ENCODE measurements at regions not wholly inside any gene's neighbourhood (a gene's known extent, or its start where the extent isn't known, plus 50 kb on each side); places are given as distances from the start of the nearest gene placed in this dataset.

GRCh38 chr17:73840829-73841228 lies 196.6 kb upstream of the SDK2 start:
- Histone ChIP-seq H3K36me3 (ENCODE audit: control insufficient read depth in 2 of 2, extremely low read depth in 1 of 2, insufficient read depth in 1 of 2, low read length in 1 of 2) (no peaks in the 10 kb centered on the region), H3K27me3 (replicated peaks in 1 of 2; ENCODE audit: control insufficient read depth in 2 of 2, extremely low read depth in 1 of 2, insufficient read depth in 2 of 2, low read length in 1 of 2) (peaks cover 0 to 18% of the 10 kb centered on the region in 2 experiments), H3K27ac (ENCODE audit: low read length) (no peak overlapping the region), H3K9me3 (no peaks in the 10 kb centered on the region), H3K4me3 (ENCODE audit: control insufficient read depth in 1 of 2, extremely low read depth in 1 of 2, low read length in 1 of 2) (no peak overlapping the region), H3K4me1 (ENCODE audit: control insufficient read depth in 1 of 2, extremely low read depth in 1 of 2, insufficient read depth in 2 of 2, low read length in 2 of 2) (peaks cover 0 to 5% of the 10 kb centered on the region in 2 experiments)
- Mint-ChIP-seq H3K36me3 (no peaks in the 10 kb centered on the region), H3K27me3 (no peaks in the 10 kb centered on the region), H3K4me1 (peaks cover 12 to 25% (median 14%) of the 10 kb centered on the region in 3 donors), H3K9me3 (peaks cover 5 to 9% (median 6%) of the 10 kb centered on the region in 3 donors), H3K4me3 (no peak overlapping the region), H3K27ac (peak overlapping the region in 1 of 2 donors; percentile 64)
- DNase-seq (no peak), ATAC-seq (replicated peaks in 1 of 4) (no peak)
- POLR2A ChIA-PET = no interaction called here
- no CpG with 5 or more reads among the region's 1 CpG for WGBS (ENCODE audit: insufficient coverage)
- CTCF ChIA-PET = no interaction called here

GRCh38 chr17:73841431-73842060 lies 197.3 kb upstream of the SDK2 start:
- CTCF ChIA-PET = interaction anchor here in 1 of 2 donors (0.7 kb wide), 1 partner anchor 117 kb away, joined by 3 read pairs; no protein-coding TSS in a partner anchor
- H3K9me3 ChIP-seq = no peaks in the 10 kb centered on the region
- no peak overlapping the region for H3K27ac ChIP-seq (ENCODE audit: low read length)
- Mint-ChIP-seq H3K9me3 (peaks cover 5 to 8% (median 6%) of the 10 kb centered on the region in 3 donors), H3K36me3 (no peaks in the 10 kb centered on the region), H3K4me1 (peaks cover 7 to 17% (median 7%) of the 10 kb centered on the region in 3 donors), H3K4me3 (no peak overlapping the region), H3K27ac (no peak overlapping the region), H3K27me3 (no peaks in the 10 kb centered on the region)
- POLR2A ChIA-PET = no interaction called here
- ATAC-seq (replicated peaks in 1 of 4) (peak in 3 of 4 experiments; percentile 32 to 75 (median 51)), DNase-seq (peak in 10 of 35 experiments; percentile 7 to 49 (median 14))
- no peak overlapping the region for H3K4me3 ChIP-seq (ENCODE audit: control insufficient read depth in 1 of 2, extremely low read depth in 1 of 2, low read length in 1 of 2)
- H3K4me1 ChIP-seq (ENCODE audit: control insufficient read depth in 1 of 2, extremely low read depth in 1 of 2, insufficient read depth in 2 of 2, low read length in 2 of 2) = peaks cover 0 to 4% of the 10 kb centered on the region in 2 experiments
- WGBS (ENCODE audit: insufficient coverage) = no CpG with 5 or more reads among the region's 3 CpGs
- no peaks in the 10 kb centered on the region for H3K36me3 ChIP-seq (ENCODE audit: control insufficient read depth in 2 of 2, extremely low read depth in 1 of 2, insufficient read depth in 1 of 2, low read length in 1 of 2)
- peaks cover 0 to 18% of the 10 kb centered on the region in 2 experiments for H3K27me3 ChIP-seq (replicated peaks in 1 of 2; ENCODE audit: control insufficient read depth in 2 of 2, extremely low read depth in 1 of 2, insufficient read depth in 2 of 2, low read length in 1 of 2)

GRCh38 chr17:73847952-73848351 lies 203.7 kb upstream of the SDK2 start:
- Mint-ChIP-seq H3K4me1 (peaks cover 8 to 9% (median 9%) of the 10 kb centered on the region in 3 donors), H3K36me3 (no peaks in the 10 kb centered on the region), H3K27ac (no peak overlapping the region), H3K27me3 (no peaks in the 10 kb centered on the region), H3K9me3 (no peaks in the 10 kb centered on the region), H3K4me3 (no peak overlapping the region)
- ChIA-PET CTCF (interaction anchor here in 1 of 2 donors (0.6 kb wide), 1 partner anchor 49 kb away, joined by 3 read pairs; no protein-coding TSS in a partner anchor), POLR2A (no interaction called here)
- peaks cover 0 to 8% of the 10 kb centered on the region in 2 experiments for H3K4me1 ChIP-seq (ENCODE audit: control insufficient read depth in 1 of 2, extremely low read depth in 1 of 2, insufficient read depth in 2 of 2, low read length in 2 of 2)
- H3K27ac ChIP-seq (ENCODE audit: low read length) = no peak overlapping the region
- H3K36me3 ChIP-seq (ENCODE audit: control insufficient read depth in 2 of 2, extremely low read depth in 1 of 2, insufficient read depth in 1 of 2, low read length in 1 of 2) = no peaks in the 10 kb centered on the region
- no peaks in the 10 kb centered on the region for H3K9me3 ChIP-seq
- peaks cover 0 to 17% of the 10 kb centered on the region in 2 experiments for H3K27me3 ChIP-seq (replicated peaks in 1 of 2; ENCODE audit: control insufficient read depth in 2 of 2, extremely low read depth in 1 of 2, insufficient read depth in 2 of 2, low read length in 1 of 2)
- ATAC-seq (replicated peaks in 1 of 4) (no peak), DNase-seq (no peak)
- no peak overlapping the region for H3K4me3 ChIP-seq (ENCODE audit: control insufficient read depth in 1 of 2, extremely low read depth in 1 of 2, low read length in 1 of 2)
- 96% methylated on average over 10 of the region's 12 CpGs for WGBS (ENCODE audit: insufficient coverage)

GRCh38 chr17:73850426-73850825 lies 206.2 kb upstream of the SDK2 start:
- WGBS (ENCODE audit: insufficient coverage) = 72% methylated on average over 2 of the region's 3 CpGs
- H3K9me3 Mint-ChIP-seq = peaks cover 4 to 10% (median 6%) of the 10 kb centered on the region in 3 donors
- POLR2A ChIA-PET = no interaction called here

GRCh38 chr17:73851091-73851490 lies 206.8 kb upstream of the SDK2 start:
- ATAC-seq (replicated peaks in 1 of 4) (peak in 1 of 4 experiments; percentile 46), DNase-seq (no peak)
- Mint-ChIP-seq H3K9me3 (peaks cover 4 to 10% (median 6%) of the 10 kb centered on the region in 3 donors), H3K4me3 (no peak overlapping the region), H3K27ac (no peak overlapping the region), H3K36me3 (no peaks in the 10 kb centered on the region), H3K4me1 (peaks cover 8 to 9% (median 9%) of the 10 kb centered on the region in 3 donors), H3K27me3 (no peaks in the 10 kb centered on the region)
- Histone ChIP-seq H3K27me3 (replicated peaks in 1 of 2; ENCODE audit: control insufficient read depth in 2 of 2, extremely low read depth in 1 of 2, insufficient read depth in 2 of 2, low read length in 1 of 2) (peaks cover 0 to 4% of the 10 kb centered on the region in 2 experiments), H3K4me1 (ENCODE audit: control insufficient read depth in 1 of 2, extremely low read depth in 1 of 2, insufficient read depth in 2 of 2, low read length in 2 of 2) (peaks cover 0 to 8% of the 10 kb centered on the region in 2 experiments), H3K36me3 (ENCODE audit: control insufficient read depth in 2 of 2, extremely low read depth in 1 of 2, insufficient read depth in 1 of 2, low read length in 1 of 2) (no peaks in the 10 kb centered on the region), H3K27ac (ENCODE audit: low read length) (no peak overlapping the region), H3K9me3 (no peaks in the 10 kb centered on the region), H3K4me3 (ENCODE audit: control insufficient read depth in 1 of 2, extremely low read depth in 1 of 2, low read length in 1 of 2) (no peak overlapping the region)
- WGBS (ENCODE audit: insufficient coverage) = no CpG with 5 or more reads among the region's 2 CpGs
- CTCF ChIA-PET = no interaction called here
- POLR2A ChIA-PET = no interaction called here

More at GRCh38 chr17:73850426-73850825, 206.2 kb upstream of the SDK2 start:
- CTCF ChIA-PET = no interaction called here
- Histone ChIP-seq H3K4me3 (ENCODE audit: control insufficient read depth in 1 of 2, extremely low read depth in 1 of 2, low read length in 1 of 2) (no peak overlapping the region), H3K4me1 (ENCODE audit: control insufficient read depth in 1 of 2, extremely low read depth in 1 of 2, insufficient read depth in 2 of 2, low read length in 2 of 2) (peaks cover 0 to 8% of the 10 kb centered on the region in 2 experiments), H3K9me3 (no peaks in the 10 kb centered on the region), H3K27ac (ENCODE audit: low read length) (no peak overlapping the region), H3K27me3 (replicated peaks in 1 of 2; ENCODE audit: control insufficient read depth in 2 of 2, extremely low read depth in 1 of 2, insufficient read depth in 2 of 2, low read length in 1 of 2) (peaks cover 0 to 4% of the 10 kb centered on the region in 2 experiments), H3K36me3 (ENCODE audit: control insufficient read depth in 2 of 2, extremely low read depth in 1 of 2, insufficient read depth in 1 of 2, low read length in 1 of 2) (no peaks in the 10 kb centered on the region)
- ATAC-seq (replicated peaks in 1 of 4) = no peak
- DNase-seq = no peak
- Mint-ChIP-seq H3K4me3 (no peak overlapping the region), H3K27me3 (no peaks in the 10 kb centered on the region), H3K4me1 (peaks cover 8 to 9% (median 9%) of the 10 kb centered on the region in 3 donors), H3K27ac (no peak overlapping the region), H3K36me3 (no peaks in the 10 kb centered on the region)

- Histone ChIP-seq H3K27me3 (replicated peaks in 1 of 2; ENCODE audit: control insufficient read depth in 2 of 2, extremely low read depth in 1 of 2, insufficient read depth in 2 of 2, low read length in 1 of 2) (peaks cover 0 to 5% of the 10 kb centered on the region in 2 experiments), H3K27ac (ENCODE audit: low read length) (no peak overlapping the region), H3K36me3 (ENCODE audit: control insufficient read depth in 2 of 2, extremely low read depth in 1 of 2, insufficient read depth in 1 of 2, low read length in 1 of 2) (no peaks in the 10 kb centered on the region), H3K9me3 (no peaks in the 10 kb centered on the region), H3K4me1 (ENCODE audit: control insufficient read depth in 1 of 2, extremely low read depth in 1 of 2, insufficient read depth in 2 of 2, low read length in 2 of 2) (peaks cover 0 to 8% of the 10 kb centered on the region in 2 experiments), H3K4me3 (ENCODE audit: control insufficient read depth in 1 of 2, extremely low read depth in 1 of 2, low read length in 1 of 2) (no peak overlapping the region)
- H3K4me3 Mint-ChIP-seq = no peak overlapping the region
- ChIA-PET CTCF (no interaction called here), POLR2A (no interaction called here)
- WGBS (ENCODE audit: insufficient coverage) = 88% methylated on average over 2 of the region's 2 CpGs
- no peak overlapping the region for H3K27ac Mint-ChIP-seq
- peaks cover 8 to 9% (median 9%) of the 10 kb centered on the region in 3 donors for H3K4me1 Mint-ChIP-seq
- ATAC-seq (replicated peaks in 1 of 4) = no peak
- no peaks in the 10 kb centered on the region for H3K27me3 Mint-ChIP-seq
- DNase-seq = no peak
- H3K36me3 Mint-ChIP-seq = no peaks in the 10 kb centered on the region
- peaks cover 4 to 10% (median 6%) of the 10 kb centered on the region in 3 donors for H3K9me3 Mint-ChIP-seq
These were observed 207.7 kb upstream of the SDK2 start for GRCh38 chr17:73851921-73852320.
